ENCODE measurements at regions not wholly inside any gene's neighbourhood (a gene's known extent, or its start where the extent isn't known, plus 50 kb on each side); places are given as distances from the start of the nearest gene placed in this dataset.

- Histone ChIP-seq H4K20me1 (ENCODE audit: insufficient read depth) (no peaks in the 10 kb centered on the region), H3K36me3 (replicated peaks in 1 of 2; ENCODE audit: control insufficient read depth in 1 of 2, insufficient read depth in 2 of 2, low read length in 1 of 2) (no peaks in the 10 kb centered on the region), H3F3A (replicated peaks; ENCODE audit: insufficient read depth) (no peaks in the 10 kb centered on the region), H3K79me2 (ENCODE audit: insufficient read depth) (no peaks in the 10 kb centered on the region), H3K27ac (ENCODE audit: low read depth in 2 of 2, low read length in 1 of 2) (no peak overlapping the region), H3K9me3 (peaks cover 8% of the 10 kb centered on the region), H3K27me3 (ENCODE audit: insufficient read depth) (no peaks in the 10 kb centered on the region), H3K4me3 (ENCODE audit: low read depth in 2 of 2, low read length in 1 of 2) (no peak overlapping the region), H3K4me1 (ENCODE audit: control insufficient read depth in 1 of 2, insufficient read depth in 2 of 2, low read depth in 1 of 2, low read length in 1 of 2) (no peaks in the 10 kb centered on the region), H2AFZ (ENCODE audit: low read depth) (no peak overlapping the region), H3K4me2 (no peak overlapping the region), H3K9ac (no peak overlapping the region), H3K9me2 (no peaks in the 10 kb centered on the region)
- CTCF ChIA-PET: interaction anchor here (1.3 to 2.0 kb wide), 2 partner anchors 14 to 19 kb away, joined by 3 to 8 read pairs; no protein-coding TSS in a partner anchor
- POLR2A ChIA-PET: no interaction called here
- TF ChIP-seq MAX (IDR thresholded peaks at IDR 0.05; ENCODE audit: low read depth) (no peak), MXI1 (IDR thresholded peaks at IDR 0.05; ENCODE audit: low read depth, low read length) (no peak), GABPA (IDR thresholded peaks at IDR 0.05; ENCODE audit: low read depth) (no peak), RXRA (IDR thresholded peaks at IDR 0.05; ENCODE audit: borderline replicate concordance, low read depth) (no peak), TCF12 (IDR thresholded peaks at IDR 0.05) (no peak), USF1 (IDR thresholded peaks at IDR 0.05; ENCODE audit: borderline replicate concordance, low read depth) (no peak), ZBTB33 (IDR thresholded peaks at IDR 0.05; ENCODE audit: borderline replicate concordance, low read depth) (no peak), RCOR1 (IDR thresholded peaks at IDR 0.05; ENCODE audit: low read length) (no peak), RAD21 (IDR thresholded peaks at IDR 0.05; ENCODE audit: low read length) (no peak), SIN3A (IDR thresholded peaks at IDR 0.05; ENCODE audit: borderline replicate concordance, low read depth, low read length) (no peak), FOXM1 (IDR thresholded peaks at IDR 0.05; ENCODE audit: low read depth) (no peak), MEF2A (IDR thresholded peaks at IDR 0.05; ENCODE audit: borderline replicate concordance, low read depth) (no peak), TEAD4 (IDR thresholded peaks at IDR 0.05; ENCODE audit: borderline replicate concordance, insufficient read depth) (no peak), PBX3 (IDR thresholded peaks at IDR 0.05) (no peak), GATA2 (CRISPR knock-in tag; IDR thresholded peaks at IDR 0.05) (no peak), YY1 (IDR thresholded peaks at IDR 0.05; ENCODE audit: low read depth) (no peak), POLR2AphosphoS5 (IDR thresholded peaks at IDR 0.05; ENCODE audit: low read depth, low read length) (no peak), JUND (IDR thresholded peaks at IDR 0.05) (no peak)
- no peak for DNase-seq
Measured at GRCh38 chr10:25094590-25094989, 78.2 kb downstream of the THNSL1 start.

Data from SK-N-SH (cell line).